ENCODE measurements at regions not wholly inside any gene's neighbourhood (a gene's known extent, or its start where the extent isn't known, plus 50 kb on each side); places are given as distances from the start of the nearest gene placed in this dataset.

DNA sequence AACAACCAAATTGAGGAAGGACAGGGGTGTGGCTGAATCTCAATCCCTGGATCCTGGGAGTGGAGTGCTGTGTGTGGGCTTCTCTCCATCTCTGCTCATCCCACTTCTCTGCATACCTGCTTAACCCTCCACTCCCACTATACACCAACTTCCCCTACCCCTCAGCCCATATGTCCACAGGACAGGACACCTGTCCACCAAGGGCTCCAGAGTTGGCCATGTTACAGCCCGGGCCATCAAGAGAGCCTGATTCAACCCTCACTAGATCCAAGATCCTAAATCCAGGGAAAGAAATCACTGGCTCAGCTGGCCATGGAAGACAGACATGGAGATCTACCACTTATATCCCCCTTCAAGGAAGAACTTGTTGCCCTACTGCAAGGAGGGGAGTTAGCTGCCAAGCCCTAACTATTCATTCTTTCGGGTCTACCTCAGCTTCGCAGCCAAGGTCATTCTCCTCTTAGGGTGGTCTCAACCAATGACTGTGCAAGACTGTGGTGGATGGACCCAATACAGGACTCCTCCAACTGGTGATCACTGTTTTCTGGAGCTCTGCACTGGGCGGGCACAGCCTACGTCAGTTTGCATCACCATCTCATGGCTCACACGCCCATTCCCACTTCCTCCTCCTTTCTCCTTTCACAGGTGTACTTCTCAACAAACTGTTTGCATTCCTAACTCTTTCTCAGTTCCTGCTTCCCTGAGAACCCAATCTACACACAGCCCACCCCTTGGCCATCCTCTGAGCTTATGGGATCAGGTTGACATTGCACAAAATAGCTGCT is 53.7 kb upstream of the ZBTB43 start:
- no peaks in the 10 kb centered on the region for H3K36me3 ChIP-seq (ENCODE audit: control insufficient read depth, insufficient read depth, low read length)
- no peaks in the 10 kb centered on the region for H3K27me3 ChIP-seq (ENCODE audit: control insufficient read depth, insufficient read depth, low read length)
- no peaks in the 10 kb centered on the region for H3K79me2 ChIP-seq
- H2AFZ ChIP-seq = no peak overlapping the region
- H3K9me3 ChIP-seq (ENCODE audit: control insufficient read depth, low read length) = no peaks in the 10 kb centered on the region
- no peak for TF ChIP-seq CTCF (IDR thresholded peaks at IDR 0.05)
- no peak overlapping the region for H3K27ac ChIP-seq
- H3K4me3 ChIP-seq (ENCODE audit: low read depth, low read length) = no peak overlapping the region
- no peaks in the 10 kb centered on the region for H3K4me1 ChIP-seq
- H3K4me2 ChIP-seq (ENCODE audit: low read length) = no peak overlapping the region
- H3K9ac ChIP-seq = no peak overlapping the region

GRCh38 chr9:126752376-126752775 is 52.5 kb upstream of the ZBTB43 start:
- Histone ChIP-seq H3K4me2 (ENCODE audit: low read length) (no peak overlapping the region), H3K27me3 (ENCODE audit: control insufficient read depth, insufficient read depth, low read length) (no peaks in the 10 kb centered on the region), H3K9ac (no peak overlapping the region), H3K79me2 (no peaks in the 10 kb centered on the region), H3K4me1 (no peaks in the 10 kb centered on the region), H3K36me3 (ENCODE audit: control insufficient read depth, insufficient read depth, low read length) (no peaks in the 10 kb centered on the region), H2AFZ (peak overlapping the region; percentile 41), H3K4me3 (ENCODE audit: low read depth, low read length) (no peak overlapping the region), H3K27ac (no peak overlapping the region), H3K9me3 (ENCODE audit: control insufficient read depth, low read length) (no peaks in the 10 kb centered on the region)
- no peak for TF ChIP-seq CTCF (IDR thresholded peaks at IDR 0.05)

DNA sequence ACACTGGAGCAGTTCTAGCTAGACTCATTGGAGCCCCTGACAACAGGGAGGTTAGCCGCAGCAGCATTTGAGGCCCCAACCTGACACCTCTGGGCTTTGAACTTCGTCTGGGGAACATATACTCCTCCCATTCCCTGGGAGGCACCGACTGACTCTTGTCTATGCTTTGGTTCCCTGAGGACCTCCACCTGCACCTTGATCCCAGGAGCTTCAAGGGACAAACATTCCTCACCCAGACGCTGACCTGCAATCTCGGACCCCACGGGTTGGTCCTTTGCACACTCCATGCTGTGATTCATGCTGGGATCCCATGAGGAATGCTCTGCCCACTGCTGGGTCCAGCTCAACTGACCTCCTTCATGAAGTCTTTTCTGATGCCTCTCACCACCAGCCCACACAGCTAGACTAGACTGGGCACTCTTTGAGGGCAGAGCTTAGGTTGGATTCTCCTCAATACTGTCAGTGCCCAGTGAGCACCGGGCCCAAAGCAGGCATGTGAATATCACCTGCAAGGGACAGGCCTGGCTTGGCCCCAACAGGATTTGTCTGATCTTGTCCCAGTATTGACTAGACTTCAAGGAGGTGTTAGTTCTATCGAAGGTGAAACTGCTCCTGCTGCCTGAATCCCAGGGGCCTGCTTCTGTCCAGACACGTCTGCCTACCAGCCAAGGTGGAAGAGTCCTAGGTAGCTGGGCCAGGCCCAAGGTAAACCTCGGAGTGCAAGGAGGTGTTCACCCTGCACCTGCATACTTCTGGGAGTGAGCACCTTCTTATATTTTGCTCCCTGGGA is 51.8 kb upstream of the ZBTB43 start:
- Histone ChIP-seq H3K9ac (no peak overlapping the region), H3K36me3 (ENCODE audit: control insufficient read depth, insufficient read depth, low read length) (no peaks in the 10 kb centered on the region), H2AFZ (peak overlapping the region; percentile 41), H3K79me2 (no peaks in the 10 kb centered on the region), H3K9me3 (ENCODE audit: control insufficient read depth, low read length) (no peaks in the 10 kb centered on the region), H3K27me3 (ENCODE audit: control insufficient read depth, insufficient read depth, low read length) (no peaks in the 10 kb centered on the region), H3K4me1 (no peaks in the 10 kb centered on the region), H3K4me2 (ENCODE audit: low read length) (no peak overlapping the region), H3K27ac (no peak overlapping the region), H3K4me3 (ENCODE audit: low read depth, low read length) (no peak overlapping the region)
- TF ChIP-seq CTCF (IDR thresholded peaks at IDR 0.05) = no peak

DNA sequence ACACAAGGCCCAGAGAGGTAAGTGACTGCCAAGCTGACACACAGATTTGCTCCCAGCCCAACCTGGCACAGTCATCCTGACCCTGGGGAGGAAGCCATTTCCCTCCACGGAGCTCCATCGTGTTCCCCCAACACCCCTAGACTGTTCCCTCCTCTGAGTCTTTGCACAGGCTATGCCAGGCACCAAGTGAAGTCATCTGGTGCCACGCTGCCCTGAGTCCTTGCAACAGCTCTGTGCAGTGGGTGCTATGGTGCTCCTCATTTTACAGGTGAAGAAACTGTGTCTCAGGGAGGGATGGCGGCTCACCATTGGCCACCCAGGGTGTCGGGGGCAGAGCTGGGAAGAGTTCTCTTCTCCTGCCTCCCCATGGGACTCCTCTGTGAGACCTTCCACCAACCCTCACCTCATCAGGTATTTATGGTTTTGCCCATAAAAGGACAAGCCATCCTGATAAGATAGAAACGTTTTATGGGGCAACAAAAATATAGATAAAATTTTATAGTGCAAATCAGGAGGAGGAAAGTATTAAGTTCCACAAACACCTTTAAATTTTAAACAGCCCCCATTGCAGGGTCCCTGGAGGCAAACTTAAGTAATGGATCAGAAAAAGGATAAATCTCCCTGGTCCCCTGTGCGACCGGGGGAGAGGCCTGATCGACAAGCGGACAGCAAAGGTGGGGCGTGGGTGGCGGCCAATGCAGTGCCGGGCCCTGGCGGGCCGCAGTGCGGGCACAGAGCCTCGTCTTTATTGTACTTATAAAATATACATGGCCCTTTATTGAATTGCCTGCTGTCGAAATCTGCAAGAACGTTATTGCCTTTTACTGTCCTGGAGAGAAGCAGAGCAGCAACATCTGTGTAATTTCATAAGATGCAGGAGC is 50.2 kb upstream of the ZBTB43 start:
- H3K9ac ChIP-seq = no peak overlapping the region
- no peak overlapping the region for H3K27ac ChIP-seq
- no peaks in the 10 kb centered on the region for H3K36me3 ChIP-seq (ENCODE audit: control insufficient read depth, insufficient read depth, low read length)
- no peak overlapping the region for H3K4me3 ChIP-seq (ENCODE audit: low read depth, low read length)
- no peaks in the 10 kb centered on the region for H3K79me2 ChIP-seq
- H3K9me3 ChIP-seq (ENCODE audit: control insufficient read depth, low read length) = no peaks in the 10 kb centered on the region
- H3K27me3 ChIP-seq (ENCODE audit: control insufficient read depth, insufficient read depth, low read length) = no peaks in the 10 kb centered on the region
- H2AFZ ChIP-seq = no peak overlapping the region
- no peak for TF ChIP-seq CTCF (IDR thresholded peaks at IDR 0.05)
- no peaks in the 10 kb centered on the region for H3K4me1 ChIP-seq
- no peak overlapping the region for H3K4me2 ChIP-seq (ENCODE audit: low read length)
